ENCODE measurements at regions not wholly inside any gene's neighbourhood (a gene's known extent, or its start where the extent isn't known, plus 50 kb on each side); places are given as distances from the start of the nearest gene placed in this dataset.
"Not testable (repeated sequence)": the region's sequence is repeated elsewhere in the genome, so short reads cannot be mapped to it uniquely, and the experiment has no call there.

GRCh38 chr7:97234494-97234893, 117.0 kb downstream of the SDHAF3 start:
- not testable (repeated sequence) for DNase-seq

- DNase-seq, result no peak
Measured at GRCh38 chr7:97246317-97246716, 128.8 kb downstream of the SDHAF3 start.

GRCh38 chr7:97258187-97258586, 140.7 kb downstream of the SDHAF3 start:
- DNase-seq, result not testable (repeated sequence)

- DNase-seq, result no peak
Measured at GRCh38 chr7:97269741-97270140, 152.2 kb downstream of the SDHAF3 start.

GRCh38 chr7:97270280-97270679, 152.8 kb downstream of the SDHAF3 start:
- DNase-seq, result no peak

- DNase-seq, result no peak
Measured at GRCh38 chr7:97271619-97272018, 154.1 kb downstream of the SDHAF3 start.

GRCh38 chr7:97272237-97272975, 154.9 kb downstream of the SDHAF3 start:
- DNase-seq, result no peak

- no peak for DNase-seq
Measured at GRCh38 chr7:97275475-97275874, 158.0 kb downstream of the SDHAF3 start.

GRCh38 chr7:97280950-97281349, 163.5 kb downstream of the SDHAF3 start:
- no peak for DNase-seq

GRCh38 chr7:97285348-97285747, 167.8 kb downstream of the SDHAF3 start:
- no peak for DNase-seq

- no peak for DNase-seq
Measured at GRCh38 chr7:97293031-97293430, 175.5 kb downstream of the SDHAF3 start.

GRCh38 chr7:97298561-97298960, 181.1 kb downstream of the SDHAF3 start:
- no peak for DNase-seq

- no peak for DNase-seq
Measured at GRCh38 chr7:97305589-97305988, 188.1 kb downstream of the SDHAF3 start.

- no peak for DNase-seq
Measured at GRCh38 chr7:97307521-97308108, 190.1 kb downstream of the SDHAF3 start.

GRCh38 chr7:97313900-97314299, 196.4 kb downstream of the SDHAF3 start:
- no peak for DNase-seq

GRCh38 chr7:97317575-97317974, 200.1 kb downstream of the SDHAF3 start:
- no peak for DNase-seq

GRCh38 chr7:97329871-97330270, 212.4 kb downstream of the SDHAF3 start:
- DNase-seq, result not testable (repeated sequence)

- no peak for DNase-seq
Measured at GRCh38 chr7:97337849-97338248, 220.4 kb downstream of the SDHAF3 start.

GRCh38 chr7:97342512-97342911, 225.0 kb downstream of the SDHAF3 start:
- no peak for DNase-seq

- no peak for DNase-seq
Measured at GRCh38 chr7:97346349-97346748, 228.9 kb downstream of the SDHAF3 start.

- no peak for DNase-seq
Measured at GRCh38 chr7:97351488-97351887, 234.0 kb downstream of the SDHAF3 start.

GRCh38 chr7:97357459-97357858, 240.0 kb downstream of the SDHAF3 start:
- DNase-seq, result no peak

GRCh38 chr7:97372882-97373281, 255.4 kb downstream of the SDHAF3 start:
- no peak for DNase-seq

- no peak for DNase-seq
Measured at GRCh38 chr7:97373736-97374135, 256.2 kb downstream of the SDHAF3 start.

GRCh38 chr7:97377713-97378112, 260.2 kb downstream of the SDHAF3 start:
- no peak for DNase-seq

All from NCI-H524 treated with DMSO at 0.1 percent for 48 hours (cell line).